ENCODE measurements at regions not wholly inside any gene's neighbourhood (a gene's known extent, or its start where the extent isn't known, plus 50 kb on each side); places are given as distances from the start of the nearest gene placed in this dataset.
"Not testable (repeated sequence)": the region's sequence is repeated elsewhere in the genome, so short reads cannot be mapped to it uniquely, and the experiment has no call there.

DNA sequence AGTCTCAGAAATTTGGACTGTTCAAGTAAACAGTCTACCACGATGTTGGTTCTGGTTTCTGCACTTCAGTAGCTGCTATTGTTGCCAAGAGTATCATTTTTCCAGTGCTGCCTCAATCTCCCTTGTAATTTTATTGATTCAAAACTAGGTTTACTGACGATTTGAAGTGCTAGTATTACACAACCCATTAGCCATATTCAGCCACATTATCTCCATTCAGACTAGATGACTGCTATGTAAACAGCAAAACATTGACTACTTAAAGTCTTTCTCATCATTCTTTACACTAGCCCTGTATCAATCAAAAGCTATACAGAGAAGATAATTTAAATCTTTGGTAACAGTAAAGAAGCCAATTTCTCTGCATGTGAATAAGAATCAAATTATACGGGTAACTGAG, 102.0 kb upstream of the TSLP start:
- DNase-seq: no peak
- intact Hi-C loops (cut with micrococcal nuclease): no loop called here
- ATAC-seq: no peak

DNA sequence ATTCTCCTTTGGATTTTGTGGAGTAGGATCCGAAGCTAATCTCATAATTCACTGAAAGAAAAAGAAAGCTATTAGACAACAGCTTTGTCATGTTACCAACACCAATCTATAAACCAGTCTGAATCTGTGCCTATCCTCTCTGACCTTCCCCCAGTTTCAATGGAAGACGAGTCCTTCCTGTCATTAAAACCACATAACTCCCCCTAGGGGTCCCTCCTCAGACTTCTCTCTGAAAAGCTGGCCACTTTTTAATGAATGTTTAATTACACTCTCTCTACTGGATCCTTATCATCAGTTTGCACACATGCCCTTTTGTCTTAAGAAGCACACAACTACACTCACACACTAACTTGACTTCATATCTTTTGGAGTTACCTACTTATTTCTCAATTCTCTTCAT, 98.0 kb upstream of the TSLP start:
- intact Hi-C loops (cut with micrococcal nuclease): no loop called here
- no peak for DNase-seq
- ATAC-seq: no peak

- DNase-seq (no peak), ATAC-seq (no peak)
- intact Hi-C loops (cut with micrococcal nuclease): no loop called here
Observed at GRCh38 chr5:110977915-110978314, 93.6 kb upstream of the TSLP start.

DNA sequence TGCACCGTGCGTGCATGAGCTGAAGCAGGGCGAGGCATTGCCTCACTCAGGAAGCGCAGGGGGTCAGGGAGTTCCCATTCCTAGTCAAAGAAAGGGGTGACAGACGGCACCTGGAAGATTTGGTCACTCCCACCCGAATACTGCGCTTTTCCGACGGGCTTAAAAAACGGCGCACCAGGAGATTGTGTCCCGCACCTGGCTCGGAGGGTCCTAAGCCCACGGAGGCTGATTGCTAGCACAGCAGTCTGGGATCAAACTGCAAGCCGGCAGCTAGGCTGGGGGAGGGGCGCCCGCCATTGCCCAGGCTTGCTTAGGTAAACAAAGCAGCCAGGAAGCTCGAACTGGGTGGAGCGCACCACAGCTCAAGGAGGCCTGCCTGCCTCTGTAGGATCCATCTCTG, 85.6 kb upstream of the TSLP start:
- DNase-seq; ATAC-seq; intact Hi-C loops (cut with micrococcal nuclease): not testable (repeated sequence)

- intact Hi-C loops (cut with micrococcal nuclease); ATAC-seq; DNase-seq: not testable (repeated sequence)
Observed at GRCh38 chr5:110987573-110987972, 83.9 kb upstream of the TSLP start.

DNA sequence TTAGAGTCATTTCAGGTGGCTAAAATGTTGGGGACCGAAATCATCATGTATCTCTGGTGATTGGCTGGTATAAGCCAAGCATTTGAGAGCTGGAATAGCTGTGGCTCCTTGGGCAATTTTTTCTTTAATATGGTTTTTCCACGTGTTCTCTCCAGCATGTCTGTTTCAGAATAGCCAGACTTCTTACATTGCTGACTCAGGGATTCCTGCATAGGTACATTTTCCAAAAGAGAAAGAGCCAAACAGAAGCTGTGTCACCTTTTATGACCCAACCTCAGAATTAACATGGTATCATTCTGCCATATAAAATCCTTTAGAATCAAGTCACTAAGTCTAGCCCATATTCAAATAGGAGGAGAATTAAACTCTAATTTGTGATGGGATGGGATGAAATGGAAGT, 74.8 kb upstream of the TSLP start:
- ATAC-seq: no peak
- intact Hi-C loops (cut with micrococcal nuclease): no loop called here
- DNase-seq: no peak

DNA sequence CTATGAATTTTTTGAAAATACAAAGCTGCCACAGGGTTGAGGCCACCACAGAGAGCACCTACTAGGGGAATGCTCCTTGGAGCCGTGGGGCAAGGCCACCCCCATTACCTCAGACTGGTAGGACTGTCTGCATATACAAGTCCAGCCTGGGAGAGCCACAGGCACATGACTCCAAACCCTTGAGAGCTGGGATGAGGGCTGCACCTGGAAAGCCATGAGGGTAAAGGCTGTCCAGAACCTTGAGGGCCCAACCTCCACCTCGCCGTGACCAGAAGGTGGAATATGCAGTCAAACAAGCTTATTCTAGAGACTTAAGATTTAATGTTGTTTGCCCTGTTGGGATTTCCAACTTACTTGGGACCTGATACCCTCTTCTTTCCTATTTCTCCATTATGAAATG, 69.5 kb upstream of the TSLP start:
- ATAC-seq (no peak), DNase-seq (no peak)
- intact Hi-C loops (cut with micrococcal nuclease): no loop called here

GRCh38 chr5:111003623-111004022, 67.9 kb upstream of the TSLP start:
- ATAC-seq: no peak
- intact Hi-C loops (cut with micrococcal nuclease): no loop called here
- no peak for DNase-seq

GRCh38 chr5:111004291-111004690, 67.2 kb upstream of the TSLP start:
- intact Hi-C loops (cut with micrococcal nuclease): no loop called here
- no peak for ATAC-seq
- DNase-seq: no peak

DNA sequence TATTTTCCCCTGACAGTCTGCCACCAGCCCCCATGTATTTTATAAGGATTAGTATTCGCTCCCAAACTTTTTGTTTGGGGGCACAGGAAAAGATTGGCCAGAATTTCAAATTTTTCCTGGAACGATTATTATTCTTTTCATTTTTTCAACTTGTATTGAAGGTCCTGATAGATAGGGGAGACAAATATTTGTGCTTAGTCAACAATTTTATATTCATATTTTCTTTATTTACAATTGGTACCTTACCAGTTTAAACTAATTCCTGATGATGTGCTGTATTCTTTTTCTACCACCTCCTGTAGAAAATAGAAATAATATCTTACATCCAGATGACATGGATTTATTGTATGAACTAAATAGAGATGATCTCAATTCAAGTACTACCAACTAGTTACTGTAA, 60.7 kb upstream of the TSLP start:
- no peak for ATAC-seq
- intact Hi-C loops (cut with micrococcal nuclease): no loop called here
- DNase-seq: no peak

- no peak for ATAC-seq
- intact Hi-C loops (cut with micrococcal nuclease): no loop called here
- no peak for DNase-seq
Observed at GRCh38 chr5:111013011-111013410, 58.5 kb upstream of the TSLP start.

DNA sequence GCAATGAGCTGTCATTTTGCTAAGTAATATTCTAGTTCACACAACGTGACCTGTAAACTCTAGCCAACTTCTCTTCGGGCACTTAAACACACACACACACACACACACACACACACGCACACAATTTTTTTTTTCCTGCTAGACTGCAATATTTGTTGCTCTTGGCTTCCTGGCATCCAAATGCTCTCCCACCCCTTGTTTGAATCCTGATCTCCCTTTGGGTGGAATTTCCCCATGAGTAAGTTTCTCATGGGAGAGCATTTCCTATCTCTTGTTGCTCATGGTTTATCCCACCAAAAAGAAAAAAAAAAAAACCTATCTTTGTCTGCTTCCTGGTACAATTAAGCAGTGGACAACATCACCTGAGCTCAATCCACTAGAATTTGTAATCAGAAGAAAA, 54.7 kb upstream of the TSLP start:
- intact Hi-C loops (cut with micrococcal nuclease): no loop called here
- ATAC-seq (no peak), DNase-seq (no peak)

DNA sequence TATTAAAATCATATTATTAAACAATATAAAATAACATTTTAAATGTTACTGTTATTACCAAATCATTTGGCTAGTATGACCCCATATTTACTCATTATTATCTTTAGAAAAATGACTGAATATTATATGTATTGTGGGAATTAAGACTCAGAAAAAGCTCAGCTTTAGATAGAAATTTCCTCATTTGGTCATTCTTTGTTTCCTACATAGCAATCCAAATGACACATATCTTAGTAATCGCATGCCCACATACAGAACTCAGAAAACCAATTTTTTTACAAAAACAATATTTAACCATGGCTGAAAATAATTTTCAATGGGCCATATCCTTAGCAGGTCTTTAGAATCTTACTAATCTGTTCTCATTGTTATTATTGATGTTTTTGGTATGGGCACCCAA, 53.8 kb upstream of the TSLP start:
- intact Hi-C loops (cut with micrococcal nuclease): no loop called here
- DNase-seq (no peak), ATAC-seq (no peak)
